ENCODE measurements at regions not wholly inside any gene's neighbourhood (a gene's known extent, or its start where the extent isn't known, plus 50 kb on each side); places are given as distances from the start of the nearest gene placed in this dataset.

DNA sequence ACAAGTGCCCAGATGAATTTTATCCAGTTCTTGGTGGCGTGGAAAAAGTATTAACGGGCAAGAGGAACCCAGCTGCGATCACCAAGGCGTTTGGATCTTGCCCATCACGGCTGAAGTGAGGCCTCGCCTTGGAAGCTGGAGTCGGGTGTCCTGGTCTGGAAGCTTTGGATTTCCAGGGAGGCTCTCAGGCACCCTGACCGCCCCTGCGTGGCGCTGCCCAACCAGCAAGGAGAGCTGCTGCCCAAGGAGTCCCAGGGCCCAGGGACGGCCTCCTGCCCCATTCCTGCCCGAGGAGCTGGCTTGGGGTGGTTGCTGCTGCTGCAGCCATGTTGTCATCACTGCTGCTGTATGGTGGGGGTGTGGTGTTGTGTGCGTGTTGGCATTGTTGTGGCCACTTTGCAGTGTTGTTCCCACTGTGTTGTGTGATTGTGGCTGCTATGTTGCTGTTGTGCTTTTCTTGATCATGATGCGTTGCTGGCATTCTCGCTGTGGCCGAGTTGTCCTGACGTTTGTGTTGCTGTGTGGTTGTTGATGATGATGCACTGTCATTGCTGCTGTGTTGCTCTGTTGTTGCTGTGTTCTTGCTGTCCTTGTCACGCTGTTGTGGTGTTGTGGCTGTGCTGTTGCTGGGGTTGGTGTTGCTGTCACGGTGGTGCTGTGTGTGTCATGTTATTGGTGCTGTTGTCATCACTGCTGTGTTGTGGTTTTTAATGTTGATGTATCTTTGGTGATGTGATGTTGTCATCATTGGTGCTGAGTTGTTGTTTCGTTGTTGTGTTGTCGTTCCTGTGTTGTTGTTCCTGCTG, 318.8 kb downstream of the C16orf95 start:
- no peaks in the 10 kb centered on the region for H3K9me3 ChIP-seq (ENCODE audit: insufficient read depth, low read depth, low read length)
- H3K27ac ChIP-seq (ENCODE audit: low read length) = no peak overlapping the region
- H3K9ac ChIP-seq (ENCODE audit: low read depth, low read length) = no peak overlapping the region
- H3K4me1 ChIP-seq (ENCODE audit: insufficient read depth, low read length) = no peaks in the 10 kb centered on the region
- no peak overlapping the region for H3K4me3 ChIP-seq (ENCODE audit: low read length)
- H3K36me3 ChIP-seq (ENCODE audit: insufficient read depth, low read depth, low read length) = no peaks in the 10 kb centered on the region
- H3K27me3 ChIP-seq (ENCODE audit: insufficient read depth, low read length) = no peaks in the 10 kb centered on the region; the same call in 1 of the 2 replicates

DNA sequence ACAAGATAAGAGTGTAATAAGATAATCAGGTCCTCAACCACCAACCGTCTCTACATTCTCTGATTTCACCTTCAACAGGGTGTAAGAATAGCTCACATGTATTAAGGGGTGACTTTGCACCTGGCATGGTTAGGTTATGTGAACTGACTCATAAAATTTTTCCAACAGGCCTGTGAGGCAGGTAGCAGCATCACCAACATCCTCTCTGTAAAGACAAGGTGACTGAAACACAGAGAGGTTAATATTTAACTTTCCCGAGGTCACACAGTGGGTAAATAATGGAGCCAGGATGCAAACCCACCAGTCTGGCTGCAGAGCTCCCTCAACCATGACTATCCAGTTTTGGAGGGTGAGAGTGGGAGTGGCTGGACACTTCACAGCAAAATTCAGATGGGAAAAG, 317.2 kb downstream of the C16orf95 start:
- Histone ChIP-seq H3K4me1 (ENCODE audit: insufficient read depth, low read length) (no peaks in the 10 kb centered on the region), H3K27me3 (ENCODE audit: insufficient read depth, low read length) (no peaks in the 10 kb centered on the region; the same call in 1 of the 2 replicates), H3K4me3 (ENCODE audit: low read length) (no peak overlapping the region), H3K27ac (ENCODE audit: low read length) (no peak overlapping the region), H3K9me3 (ENCODE audit: insufficient read depth, low read depth, low read length) (peaks cover 4% of the 10 kb centered on the region; the same call in 1 of the 2 replicates), H3K9ac (ENCODE audit: low read depth, low read length) (no peak overlapping the region), H3K36me3 (ENCODE audit: insufficient read depth, low read depth, low read length) (no peaks in the 10 kb centered on the region)

DNA sequence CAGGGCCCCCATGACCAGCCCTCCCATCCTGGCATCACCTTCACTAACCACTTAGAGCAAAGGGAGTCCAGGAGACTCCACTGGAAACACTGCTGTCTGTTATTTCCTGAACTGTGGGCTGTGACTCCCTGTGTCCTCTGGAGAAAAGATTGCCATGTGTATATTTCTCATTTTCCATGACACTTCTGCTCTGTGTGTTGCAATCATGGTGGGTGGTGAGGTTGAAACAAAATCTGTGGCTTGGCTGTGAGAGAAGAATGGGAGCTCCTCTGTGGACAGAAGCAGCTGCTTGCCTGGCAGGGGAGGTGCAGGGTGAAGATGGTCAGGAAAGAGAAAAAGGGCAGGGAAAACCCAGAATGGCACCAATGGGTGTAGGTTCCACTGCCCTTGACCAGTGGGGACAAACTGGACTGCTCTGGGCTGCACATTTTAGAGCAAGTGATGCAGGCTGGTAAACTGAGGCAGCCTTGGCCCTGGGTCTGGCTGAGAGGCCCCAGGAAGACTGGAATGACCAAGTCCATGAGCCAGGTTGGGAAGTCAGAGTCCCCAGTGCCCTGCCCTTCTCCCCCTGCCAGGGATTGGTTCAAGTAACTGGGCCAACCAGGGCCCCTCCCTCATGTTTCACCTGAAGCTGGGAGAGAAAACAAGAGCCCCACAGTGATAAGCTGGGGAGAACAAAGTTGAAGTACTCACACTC, 314.3 kb downstream of the C16orf95 start:
- H3K4me1 ChIP-seq (ENCODE audit: insufficient read depth, low read length) = no peaks in the 10 kb centered on the region
- no peak overlapping the region for H3K4me3 ChIP-seq (ENCODE audit: low read length)
- no peaks in the 10 kb centered on the region; the same call in 1 of the 2 replicates for H3K27me3 ChIP-seq (ENCODE audit: insufficient read depth, low read length)
- H3K9ac ChIP-seq (ENCODE audit: low read depth, low read length) = no peak overlapping the region
- peaks cover 7% of the 10 kb centered on the region; the same call in 1 of the 2 replicates for H3K9me3 ChIP-seq (ENCODE audit: insufficient read depth, low read depth, low read length)
- no peak overlapping the region for H3K27ac ChIP-seq (ENCODE audit: low read length)
- no peaks in the 10 kb centered on the region for H3K36me3 ChIP-seq (ENCODE audit: insufficient read depth, low read depth, low read length)

DNA sequence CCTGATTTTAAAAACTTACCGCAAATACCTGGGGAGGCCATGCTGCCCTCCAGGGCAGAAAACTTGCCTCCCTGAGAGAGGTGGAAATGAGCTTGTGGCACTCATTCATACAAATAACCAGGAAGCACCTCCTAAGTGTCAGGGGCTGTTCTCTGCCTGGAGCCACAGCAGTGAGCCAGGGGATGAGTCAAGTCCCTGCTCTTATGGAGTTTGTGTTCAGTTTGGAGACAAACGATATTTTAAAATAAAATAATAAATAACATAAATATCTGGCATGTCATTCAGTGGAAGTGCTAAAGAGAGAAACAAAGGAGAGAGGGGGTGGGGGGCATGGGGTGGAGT, 313.8 kb downstream of the C16orf95 start:
- Histone ChIP-seq H3K4me3 (ENCODE audit: low read length) (no peak overlapping the region), H3K9me3 (ENCODE audit: insufficient read depth, low read depth, low read length) (peaks cover 7% of the 10 kb centered on the region; the same call in 1 of the 2 replicates), H3K9ac (ENCODE audit: low read depth, low read length) (no peak overlapping the region), H3K27ac (ENCODE audit: low read length) (no peak overlapping the region), H3K4me1 (ENCODE audit: insufficient read depth, low read length) (no peaks in the 10 kb centered on the region), H3K36me3 (ENCODE audit: insufficient read depth, low read depth, low read length) (no peaks in the 10 kb centered on the region), H3K27me3 (ENCODE audit: insufficient read depth, low read length) (no peaks in the 10 kb centered on the region; the same call in 1 of the 2 replicates)

DNA sequence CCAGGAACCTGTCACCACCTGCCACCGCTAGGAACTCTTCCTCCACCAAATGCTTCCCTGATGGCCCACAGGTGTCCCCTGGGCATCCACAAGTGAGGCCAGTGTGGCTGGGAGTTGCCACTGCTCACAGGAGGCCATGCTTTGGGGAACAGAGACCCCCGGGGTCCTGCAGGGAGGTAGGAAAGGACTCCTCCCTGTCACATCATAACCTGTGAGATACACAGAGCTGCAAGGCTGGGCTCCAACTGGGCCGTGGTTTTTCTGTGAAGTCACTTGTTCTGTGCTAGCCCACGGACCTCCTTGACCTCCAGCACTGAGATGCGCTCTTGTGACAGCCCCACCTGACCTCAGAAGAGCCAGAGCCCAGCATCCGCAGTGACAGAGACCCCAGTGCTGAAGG, 311.2 kb downstream of the C16orf95 start:
- Histone ChIP-seq H3K27ac (ENCODE audit: low read length) (no peak overlapping the region), H3K9me3 (ENCODE audit: insufficient read depth, low read depth, low read length) (peaks cover 7% of the 10 kb centered on the region; the same call in 1 of the 2 replicates), H3K4me3 (ENCODE audit: low read length) (no peak overlapping the region), H3K4me1 (ENCODE audit: insufficient read depth, low read length) (no peaks in the 10 kb centered on the region), H3K9ac (ENCODE audit: low read depth, low read length) (no peak overlapping the region), H3K27me3 (ENCODE audit: insufficient read depth, low read length) (no peaks in the 10 kb centered on the region), H3K36me3 (ENCODE audit: insufficient read depth, low read depth, low read length) (no peaks in the 10 kb centered on the region)

GRCh38 chr16:87006789-87007745, 310.1 kb downstream of the C16orf95 start:
- no peaks in the 10 kb centered on the region for H3K4me1 ChIP-seq (ENCODE audit: insufficient read depth, low read length)
- no peak overlapping the region for H3K4me3 ChIP-seq (ENCODE audit: low read length)
- no peaks in the 10 kb centered on the region for H3K36me3 ChIP-seq (ENCODE audit: insufficient read depth, low read depth, low read length)
- H3K27ac ChIP-seq (ENCODE audit: low read length) = no peak overlapping the region
- H3K9ac ChIP-seq (ENCODE audit: low read depth, low read length) = no peak overlapping the region
- no peaks in the 10 kb centered on the region for H3K27me3 ChIP-seq (ENCODE audit: insufficient read depth, low read length)
- H3K9me3 ChIP-seq (ENCODE audit: insufficient read depth, low read depth, low read length) = peaks cover 7% of the 10 kb centered on the region; the same call in 1 of the 2 replicates

DNA sequence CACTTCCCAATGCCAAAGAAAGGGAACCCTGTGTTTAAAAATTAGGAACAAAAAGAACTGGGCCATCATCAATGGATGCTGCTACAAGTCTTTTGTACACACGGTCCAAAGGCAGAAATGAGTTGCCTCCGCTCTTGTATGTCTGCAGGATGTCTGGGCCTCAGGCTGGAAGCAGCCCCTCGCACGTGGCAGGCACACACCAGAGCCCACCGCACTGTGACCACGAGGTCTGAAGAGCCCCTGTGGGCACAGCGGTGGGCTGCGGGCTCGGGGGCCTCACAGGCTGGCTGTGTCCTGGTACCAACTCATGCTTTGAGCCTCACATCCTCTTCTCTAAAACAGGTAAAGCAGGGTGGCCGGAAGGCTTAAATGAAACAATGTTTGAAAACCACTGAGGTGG, 309.3 kb downstream of the C16orf95 start:
- H3K36me3 ChIP-seq (ENCODE audit: insufficient read depth, low read depth, low read length) = no peaks in the 10 kb centered on the region
- H3K4me3 ChIP-seq (ENCODE audit: low read length) = no peak overlapping the region
- H3K27me3 ChIP-seq (ENCODE audit: insufficient read depth, low read length) = no peaks in the 10 kb centered on the region
- H3K9ac ChIP-seq (ENCODE audit: low read depth, low read length) = no peak overlapping the region
- peaks cover 7% of the 10 kb centered on the region; the same call in 1 of the 2 replicates for H3K9me3 ChIP-seq (ENCODE audit: insufficient read depth, low read depth, low read length)
- no peak overlapping the region for H3K27ac ChIP-seq (ENCODE audit: low read length)
- H3K4me1 ChIP-seq (ENCODE audit: insufficient read depth, low read length) = no peaks in the 10 kb centered on the region

DNA sequence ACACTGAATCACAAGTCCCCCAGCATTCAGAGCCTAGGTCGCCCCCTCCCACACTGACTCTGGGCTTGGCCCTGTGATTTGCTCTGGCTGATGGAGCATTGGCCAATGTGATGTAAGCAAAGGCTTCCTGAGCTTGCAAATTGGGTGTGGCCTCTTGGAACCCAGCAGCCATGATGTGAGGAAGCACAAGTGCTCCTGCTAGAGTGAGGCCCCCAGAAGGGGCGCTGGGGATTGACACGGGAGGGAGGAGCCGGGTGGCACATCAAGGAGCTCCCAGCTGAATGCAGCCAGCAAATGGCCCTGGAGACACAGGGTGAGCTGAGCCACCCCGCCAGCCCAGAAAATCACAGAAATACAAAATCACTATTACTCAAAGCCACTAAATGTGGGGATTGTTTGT, 308.5 kb downstream of the C16orf95 start:
- Histone ChIP-seq H3K4me1 (ENCODE audit: insufficient read depth, low read length) (no peaks in the 10 kb centered on the region), H3K4me3 (ENCODE audit: low read length) (no peak overlapping the region), H3K27me3 (ENCODE audit: insufficient read depth, low read length) (no peaks in the 10 kb centered on the region), H3K9ac (ENCODE audit: low read depth, low read length) (no peak overlapping the region), H3K27ac (ENCODE audit: low read length) (no peak overlapping the region), H3K9me3 (ENCODE audit: insufficient read depth, low read depth, low read length) (peaks cover 7% of the 10 kb centered on the region; the same call in 1 of the 2 replicates), H3K36me3 (ENCODE audit: insufficient read depth, low read depth, low read length) (no peaks in the 10 kb centered on the region)

DNA sequence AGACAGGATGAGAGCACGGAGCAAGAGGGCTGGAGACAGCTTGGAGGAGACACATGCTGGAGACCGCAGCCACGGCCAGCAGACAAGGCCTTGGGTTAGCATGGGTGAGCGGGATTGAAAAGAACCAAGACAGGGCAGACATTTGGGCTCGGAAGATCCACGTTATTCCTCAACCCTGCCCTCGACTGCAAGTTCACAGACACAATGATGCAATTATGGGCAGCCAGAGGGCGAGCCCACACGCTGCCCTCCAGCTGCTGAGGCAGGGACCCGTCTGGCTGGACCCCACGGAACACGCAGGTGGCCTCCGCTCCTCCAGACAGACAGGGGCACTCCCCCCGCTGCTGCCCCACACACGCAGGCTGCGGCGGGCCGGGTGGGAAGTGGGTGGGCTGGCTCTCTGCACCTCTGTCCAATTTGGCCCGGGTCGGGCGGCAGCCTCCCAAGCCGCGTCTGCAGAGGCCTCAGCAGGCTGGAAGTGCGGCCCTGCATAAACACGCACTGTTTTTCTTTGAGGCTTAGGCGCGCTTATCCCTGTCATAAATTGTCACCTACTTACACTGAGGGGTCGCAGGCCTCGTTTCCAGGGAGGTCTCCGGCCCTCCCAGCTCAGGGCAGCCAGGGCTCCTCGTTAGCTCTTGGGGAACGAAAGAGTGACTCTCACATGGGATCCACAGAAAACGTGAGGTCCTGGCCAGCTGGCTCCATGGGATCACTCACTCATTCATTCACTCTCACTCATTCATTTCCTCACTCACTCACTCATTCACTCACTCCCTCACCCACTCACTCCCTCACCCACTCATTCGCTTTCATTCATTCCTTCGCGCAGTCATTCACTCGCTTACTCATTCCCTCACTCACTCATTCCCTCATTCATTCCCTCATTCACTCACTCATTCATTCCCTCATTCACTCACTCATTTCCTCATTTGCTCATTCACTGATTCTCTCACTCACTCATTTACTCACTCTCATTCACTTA, 303.9 kb downstream of the C16orf95 start:
- no peak overlapping the region for H3K4me3 ChIP-seq (ENCODE audit: low read length)
- no peaks in the 10 kb centered on the region for H3K4me1 ChIP-seq (ENCODE audit: insufficient read depth, low read length)
- no peaks in the 10 kb centered on the region for H3K36me3 ChIP-seq (ENCODE audit: insufficient read depth, low read depth, low read length)
- no peaks in the 10 kb centered on the region for H3K9me3 ChIP-seq (ENCODE audit: insufficient read depth, low read depth, low read length)
- H3K27me3 ChIP-seq (ENCODE audit: insufficient read depth, low read length) = no peaks in the 10 kb centered on the region
- H3K9ac ChIP-seq (ENCODE audit: low read depth, low read length) = no peak overlapping the region
- no peak overlapping the region for H3K27ac ChIP-seq (ENCODE audit: low read length)

- no peaks in the 10 kb centered on the region for H3K4me1 ChIP-seq (ENCODE audit: insufficient read depth, low read length)
- no peaks in the 10 kb centered on the region for H3K36me3 ChIP-seq (ENCODE audit: insufficient read depth, low read depth, low read length)
- H3K9ac ChIP-seq (ENCODE audit: low read depth, low read length) = no peak overlapping the region
- no peaks in the 10 kb centered on the region for H3K27me3 ChIP-seq (ENCODE audit: insufficient read depth, low read length)
- no peak overlapping the region for H3K27ac ChIP-seq (ENCODE audit: low read length)
- H3K9me3 ChIP-seq (ENCODE audit: insufficient read depth, low read depth, low read length) = no peaks in the 10 kb centered on the region
- H3K4me3 ChIP-seq (ENCODE audit: low read length) = no peak overlapping the region
These were observed 303.1 kb downstream of the C16orf95 start for GRCh38 chr16:87014112-87014511.
